Lower lobe of right lung (tissue), 2 donors: ENCODE measurements at regions not wholly inside any gene's neighbourhood (a gene's known extent, or its start where the extent isn't known, plus 50 kb on each side); places are given as distances from the start of the nearest gene placed in this dataset.

ENCODE experiments used
- ATAC-seq, 2 donors: fragments of 200-7000 bp; cut with Tn5 transposase; one replicate each; pipeline ENCODE4 v1.9.1; 2020 to 2022; ENCODE audit warnings: mild to moderate bottlenecking in 2 of 2, moderate library complexity in 2 of 2
- DNase-seq: peaks from one replicate; pipeline ENCODE4 v3.0.0-alpha.2; 2020
- H3K27ac ChIP-seq: fragments of 200-600 bp; one replicate; pipeline ENCODE4 v1.8.0; 2022
- H3K27me3 ChIP-seq: fragments of 200-600 bp; one replicate; pipeline ENCODE4 v1.8.0; 2022; ENCODE audit warnings: low read depth
- H3K36me3 ChIP-seq: fragments of 200-600 bp; one replicate; pipeline ENCODE4 v1.8.0; 2022; ENCODE audit warnings: mild to moderate bottlenecking
- H3K4me1 ChIP-seq: fragments of 200-600 bp; one replicate; pipeline ENCODE4 v1.8.0; 2022
- H3K4me3 ChIP-seq: fragments of 200-600 bp; one replicate; pipeline ENCODE4 v1.8.0; 2022; ENCODE audit warnings: mild to moderate bottlenecking
- H3K9me3 ChIP-seq: fragments of 200-600 bp; one replicate; pipeline ENCODE4 v1.8.0; 2022
- CTCF ChIP-seq: fragments of 200-600 bp; IDR thresholded peaks from one replicate; pipeline ENCODE4 v1.8.0; 2022; ENCODE audit warnings: antibody characterized with exemption, mild to moderate bottlenecking
- intact Hi-C: fragments of 100-400 bp; cut with DNase I; formaldehyde crosslinking; loops from one replicate; pipeline ENCODE4 v1.11.0; 2022
- donor health status: DM: no; HTN: yes; CAD: no; lungs with severe emphysema.

GRCh38 chr12:115859231-115859630 lies 418.3 kb downstream of the MED13L start:
- intact Hi-C loops: no loop called here
- H3K27ac ChIP-seq: no peak overlapping the region
- H3K4me3 ChIP-seq: no peak overlapping the region
- no peak for TF ChIP-seq CTCF
- ATAC-seq (no peak), DNase-seq (no peak)
- no peaks in the 10 kb centered on the region for H3K36me3 ChIP-seq
- H3K9me3 ChIP-seq: no peaks in the 10 kb centered on the region
- peaks cover 7% of the 10 kb centered on the region for H3K4me1 ChIP-seq
- peaks cover 4% of the 10 kb centered on the region for H3K27me3 ChIP-seq

- no peaks in the 10 kb centered on the region for H3K9me3 ChIP-seq
- no peak for TF ChIP-seq CTCF
- intact Hi-C loops: no loop called here
- peaks cover 7% of the 10 kb centered on the region for H3K4me1 ChIP-seq
- no peak overlapping the region for H3K4me3 ChIP-seq
- no peak for DNase-seq
- peaks cover 4% of the 10 kb centered on the region for H3K27me3 ChIP-seq
- H3K36me3 ChIP-seq: no peaks in the 10 kb centered on the region
- peak; percentile 42 to 65 for ATAC-seq
- no peak overlapping the region for H3K27ac ChIP-seq
Observed at GRCh38 chr12:115857923-115858322, 419.6 kb downstream of the MED13L start.

- TF ChIP-seq CTCF: no peak
- intact Hi-C loops: no loop called here
- no peak overlapping the region for H3K4me3 ChIP-seq
- H3K4me1 ChIP-seq: peaks cover 7% of the 10 kb centered on the region
- DNase-seq (no peak), ATAC-seq (no peak)
- H3K9me3 ChIP-seq: no peaks in the 10 kb centered on the region
- H3K27ac ChIP-seq: no peak overlapping the region
- H3K27me3 ChIP-seq: peaks cover 4% of the 10 kb centered on the region
- no peaks in the 10 kb centered on the region for H3K36me3 ChIP-seq
Observed at GRCh38 chr12:115857160-115857920, 420.2 kb downstream of the MED13L start.

GRCh38 chr12:115852054-115852453 lies 425.4 kb downstream of the MED13L start:
- DNase-seq (no peak), ATAC-seq (no peak)
- Histone ChIP-seq H3K4me1 (no peaks in the 10 kb centered on the region), H3K9me3 (no peaks in the 10 kb centered on the region), H3K4me3 (no peak overlapping the region), H3K36me3 (no peaks in the 10 kb centered on the region), H3K27me3 (no peaks in the 10 kb centered on the region), H3K27ac (no peak overlapping the region)
- intact Hi-C loops: no loop called here
- no peak for TF ChIP-seq CTCF

GRCh38 chr12:115850957-115851356 lies 426.5 kb downstream of the MED13L start:
- Histone ChIP-seq H3K4me1 (no peaks in the 10 kb centered on the region), H3K27ac (no peak overlapping the region), H3K27me3 (no peaks in the 10 kb centered on the region), H3K9me3 (no peaks in the 10 kb centered on the region), H3K36me3 (no peaks in the 10 kb centered on the region), H3K4me3 (no peak overlapping the region)
- DNase-seq (no peak), ATAC-seq (no peak)
- intact Hi-C loops: no loop called here
- TF ChIP-seq CTCF: no peak
